ENCODE measurements at regions not wholly inside any gene's neighbourhood (a gene's known extent, or its start where the extent isn't known, plus 50 kb on each side); places are given as distances from the start of the nearest gene placed in this dataset.
"Not testable (repeated sequence)": the region's sequence is repeated elsewhere in the genome, so short reads cannot be mapped to it uniquely, and the experiment has no call there.

- peaks cover 10% of the 10 kb centered on the region for H3K4me1 ChIP-seq (ENCODE audit: control insufficient read depth, insufficient read depth, low read length, unreplicated experiment)
- no peaks in the 10 kb centered on the region for H3K27me3 ChIP-seq (ENCODE audit: insufficient read depth, low read length)
- H3K27ac ChIP-seq (ENCODE audit: low read depth, low read length) = no peak overlapping the region
- no peak overlapping the region for H3K4me3 ChIP-seq (ENCODE audit: low read depth, low read length)
- H2AFZ ChIP-seq (ENCODE audit: low read length, unreplicated experiment) = no peak overlapping the region
- H3K79me2 ChIP-seq (ENCODE audit: control insufficient read depth, insufficient read depth, low read length, unreplicated experiment) = no peaks in the 10 kb centered on the region
- H3K36me3 ChIP-seq (ENCODE audit: insufficient read depth, low read length) = no peaks in the 10 kb centered on the region
These were observed 251.8 kb upstream of the POU5F2 start for GRCh38 chr5:93993161-93993560.

- Histone ChIP-seq H3K79me2 (ENCODE audit: control insufficient read depth, insufficient read depth, low read length, unreplicated experiment) (no peaks in the 10 kb centered on the region), H3K27me3 (ENCODE audit: insufficient read depth, low read length) (no peaks in the 10 kb centered on the region), H2AFZ (ENCODE audit: low read length, unreplicated experiment) (no peak overlapping the region), H3K4me3 (ENCODE audit: low read depth, low read length) (no peak overlapping the region), H3K27ac (ENCODE audit: low read depth, low read length) (no peak overlapping the region), H3K4me1 (ENCODE audit: control insufficient read depth, insufficient read depth, low read length, unreplicated experiment) (peaks cover 8% of the 10 kb centered on the region), H3K36me3 (ENCODE audit: insufficient read depth, low read length) (no peaks in the 10 kb centered on the region)
These were observed 249.2 kb upstream of the POU5F2 start for GRCh38 chr5:93990504-93991070.

GRCh38 chr5:93985940-93986570 lies 244.7 kb upstream of the POU5F2 start:
- H2AFZ ChIP-seq (ENCODE audit: low read length, unreplicated experiment); H3K4me3 ChIP-seq (ENCODE audit: low read depth, low read length); H3K27me3 ChIP-seq (ENCODE audit: insufficient read depth, low read length); H3K27ac ChIP-seq (ENCODE audit: low read depth, low read length); H3K79me2 ChIP-seq (ENCODE audit: control insufficient read depth, insufficient read depth, low read length, unreplicated experiment); H3K36me3 ChIP-seq (ENCODE audit: insufficient read depth, low read length); H3K4me1 ChIP-seq (ENCODE audit: control insufficient read depth, insufficient read depth, low read length, unreplicated experiment): not testable (repeated sequence)

GRCh38 chr5:93978222-93978621 lies 236.8 kb upstream of the POU5F2 start:
- H3K27ac ChIP-seq (ENCODE audit: low read depth, low read length) = no peak overlapping the region
- no peaks in the 10 kb centered on the region for H3K27me3 ChIP-seq (ENCODE audit: insufficient read depth, low read length)
- peaks cover 16% of the 10 kb centered on the region; the same call in 1 of the 2 replicates for H3K36me3 ChIP-seq (ENCODE audit: insufficient read depth, low read length)
- no peaks in the 10 kb centered on the region for H3K4me1 ChIP-seq (ENCODE audit: control insufficient read depth, insufficient read depth, low read length, unreplicated experiment)
- H3K4me3 ChIP-seq (ENCODE audit: low read depth, low read length) = no peak overlapping the region
- no peaks in the 10 kb centered on the region for H3K79me2 ChIP-seq (ENCODE audit: control insufficient read depth, insufficient read depth, low read length, unreplicated experiment)
- no peak overlapping the region for H2AFZ ChIP-seq (ENCODE audit: low read length, unreplicated experiment)

GRCh38 chr5:93967923-93968322 lies 226.5 kb upstream of the POU5F2 start:
- H3K27ac ChIP-seq (ENCODE audit: low read depth, low read length) = no peak overlapping the region
- no peaks in the 10 kb centered on the region for H3K27me3 ChIP-seq (ENCODE audit: insufficient read depth, low read length)
- H3K4me1 ChIP-seq (ENCODE audit: control insufficient read depth, insufficient read depth, low read length, unreplicated experiment) = no peaks in the 10 kb centered on the region
- no peak overlapping the region for H3K4me3 ChIP-seq (ENCODE audit: low read depth, low read length)
- H2AFZ ChIP-seq (ENCODE audit: low read length, unreplicated experiment) = no peak overlapping the region
- no peaks in the 10 kb centered on the region for H3K79me2 ChIP-seq (ENCODE audit: control insufficient read depth, insufficient read depth, low read length, unreplicated experiment)
- H3K36me3 ChIP-seq (ENCODE audit: insufficient read depth, low read length) = no peaks in the 10 kb centered on the region

GRCh38 chr5:93964421-93964820 lies 223.0 kb upstream of the POU5F2 start:
- Histone ChIP-seq H3K27me3 (ENCODE audit: insufficient read depth, low read length) (no peaks in the 10 kb centered on the region), H3K36me3 (ENCODE audit: insufficient read depth, low read length) (no peaks in the 10 kb centered on the region), H3K79me2 (ENCODE audit: control insufficient read depth, insufficient read depth, low read length, unreplicated experiment) (no peaks in the 10 kb centered on the region), H2AFZ (ENCODE audit: low read length, unreplicated experiment) (no peak overlapping the region), H3K27ac (ENCODE audit: low read depth, low read length) (no peak overlapping the region), H3K4me3 (ENCODE audit: low read depth, low read length) (no peak overlapping the region), H3K4me1 (ENCODE audit: control insufficient read depth, insufficient read depth, low read length, unreplicated experiment) (no peaks in the 10 kb centered on the region)

- no peak overlapping the region for H2AFZ ChIP-seq (ENCODE audit: low read length, unreplicated experiment)
- H3K36me3 ChIP-seq (ENCODE audit: insufficient read depth, low read length) = no peaks in the 10 kb centered on the region
- H3K27me3 ChIP-seq (ENCODE audit: insufficient read depth, low read length) = no peaks in the 10 kb centered on the region
- no peaks in the 10 kb centered on the region for H3K4me1 ChIP-seq (ENCODE audit: control insufficient read depth, insufficient read depth, low read length, unreplicated experiment)
- H3K27ac ChIP-seq (ENCODE audit: low read depth, low read length) = no peak overlapping the region
- H3K4me3 ChIP-seq (ENCODE audit: low read depth, low read length) = no peak overlapping the region
- no peaks in the 10 kb centered on the region for H3K79me2 ChIP-seq (ENCODE audit: control insufficient read depth, insufficient read depth, low read length, unreplicated experiment)
These were observed 218.6 kb upstream of the POU5F2 start for GRCh38 chr5:93960042-93960441.

- H3K36me3 ChIP-seq (ENCODE audit: insufficient read depth, low read length) = no peaks in the 10 kb centered on the region
- no peaks in the 10 kb centered on the region for H3K27me3 ChIP-seq (ENCODE audit: insufficient read depth, low read length)
- H3K4me1 ChIP-seq (ENCODE audit: control insufficient read depth, insufficient read depth, low read length, unreplicated experiment) = no peaks in the 10 kb centered on the region
- H2AFZ ChIP-seq (ENCODE audit: low read length, unreplicated experiment) = no peak overlapping the region
- H3K4me3 ChIP-seq (ENCODE audit: low read depth, low read length) = no peak overlapping the region
- no peaks in the 10 kb centered on the region for H3K79me2 ChIP-seq (ENCODE audit: control insufficient read depth, insufficient read depth, low read length, unreplicated experiment)
- no peak overlapping the region for H3K27ac ChIP-seq (ENCODE audit: low read depth, low read length)
These were observed 214.6 kb upstream of the POU5F2 start for GRCh38 chr5:93956006-93956405.

GRCh38 chr5:93954421-93955069 lies 213.1 kb upstream of the POU5F2 start:
- H3K27ac ChIP-seq (ENCODE audit: low read depth, low read length) = no peak overlapping the region
- no peaks in the 10 kb centered on the region for H3K4me1 ChIP-seq (ENCODE audit: control insufficient read depth, insufficient read depth, low read length, unreplicated experiment)
- H3K27me3 ChIP-seq (ENCODE audit: insufficient read depth, low read length) = no peaks in the 10 kb centered on the region
- H2AFZ ChIP-seq (ENCODE audit: low read length, unreplicated experiment) = no peak overlapping the region
- H3K4me3 ChIP-seq (ENCODE audit: low read depth, low read length) = no peak overlapping the region
- no peaks in the 10 kb centered on the region for H3K79me2 ChIP-seq (ENCODE audit: control insufficient read depth, insufficient read depth, low read length, unreplicated experiment)
- H3K36me3 ChIP-seq (ENCODE audit: insufficient read depth, low read length) = no peaks in the 10 kb centered on the region

GRCh38 chr5:93953442-93953841 lies 212.0 kb upstream of the POU5F2 start:
- Histone ChIP-seq H3K27ac (ENCODE audit: low read depth, low read length) (no peak overlapping the region), H2AFZ (ENCODE audit: low read length, unreplicated experiment) (no peak overlapping the region), H3K27me3 (ENCODE audit: insufficient read depth, low read length) (no peaks in the 10 kb centered on the region), H3K79me2 (ENCODE audit: control insufficient read depth, insufficient read depth, low read length, unreplicated experiment) (no peaks in the 10 kb centered on the region), H3K4me1 (ENCODE audit: control insufficient read depth, insufficient read depth, low read length, unreplicated experiment) (no peaks in the 10 kb centered on the region), H3K36me3 (ENCODE audit: insufficient read depth, low read length) (no peaks in the 10 kb centered on the region), H3K4me3 (ENCODE audit: low read depth, low read length) (no peak overlapping the region)

GRCh38 chr5:93941897-93942296 lies 200.5 kb upstream of the POU5F2 start:
- no peak overlapping the region for H3K27ac ChIP-seq (ENCODE audit: low read depth, low read length)
- H2AFZ ChIP-seq (ENCODE audit: low read length, unreplicated experiment) = no peak overlapping the region
- no peak overlapping the region for H3K4me3 ChIP-seq (ENCODE audit: low read depth, low read length)
- no peaks in the 10 kb centered on the region for H3K4me1 ChIP-seq (ENCODE audit: control insufficient read depth, insufficient read depth, low read length, unreplicated experiment)
- H3K36me3 ChIP-seq (ENCODE audit: insufficient read depth, low read length) = no peaks in the 10 kb centered on the region
- H3K79me2 ChIP-seq (ENCODE audit: control insufficient read depth, insufficient read depth, low read length, unreplicated experiment) = no peaks in the 10 kb centered on the region
- H3K27me3 ChIP-seq (ENCODE audit: insufficient read depth, low read length) = no peaks in the 10 kb centered on the region
